GM12878 (cell line): ENCODE measurements at regions not wholly inside any gene's neighbourhood (a gene's known extent, or its start where the extent isn't known, plus 50 kb on each side); places are given as distances from the start of the nearest gene placed in this dataset.

ENCODE experiments used
- ATAC-seq: fragments of 200-7000 bp; cut with Tn5 transposase; 3 replicates; pipeline ENCODE4 v1.9.1; 2020; ENCODE audit warnings: mild to moderate bottlenecking, moderate library complexity
- BruUV-seq: library from RNA; stranded (reverse); fragments of 400-500 nt; replicated peaks from 2 replicates; lab custom pipeline; 2021; lab: Mats Ljungman, UMichigan
- CTCF ChIA-PET: fragments of 300-600 bp; sonication (Branson Sonifier 250); formaldehyde crosslinking; extraction: SDS; loops from one replicate; lab custom pipeline; 2021; ENCODE audit warnings: inconsistent platforms; lab: Yijun Ruan, JAX
- POLR2A ChIA-PET: fragments of 350-600 bp; formaldehyde crosslinking; extraction: SDS; loops from one replicate; lab custom pipeline; 2021; ENCODE audit warnings: inconsistent platforms; lab: Charles Lee
- RAD21 ChIA-PET: fragments of 300-600 bp; sonication (Branson Sonifier 250); formaldehyde crosslinking; loops from one replicate; lab custom pipeline; 2023; ENCODE audit warnings: antibody characterized with exemption; ENCODE audit not compliant: unreplicated experiment; lab: Charles Lee
- SMC1A ChIA-PET: fragments of 300-600 bp; sonication (Branson Sonifier 250); formaldehyde crosslinking; loops from one replicate; lab custom pipeline; 2023; ENCODE audit not compliant: unreplicated experiment, uncharacterized antibody; lab: Charles Lee
- DNase-seq: peaks from one replicate; pipeline ENCODE4 v3.0.0-alpha.2; 2011; ENCODE audit warnings: low read depth, low spot score
- FAIRE-seq: peaks from 3 replicates; lab custom pipeline; 2011; peaks lifted over from hg19 to GRCh38; lab: Jason Lieb, UNC
- H2AFZ ChIP-seq: 2 replicates; pipeline ENCODE4 v1.6.0; 2011; ENCODE audit warnings: low read depth, low read length, control low read depth; ENCODE audit not compliant: control insufficient read depth
- H3K27ac ChIP-seq: 2 replicates; pipeline ENCODE4 v1.5.1; 2011; ENCODE audit warnings: control low read depth; ENCODE audit not compliant: control insufficient read depth, insufficient read depth
- H3K27me3 ChIP-seq, 2 experiments: replicated peaks in 1 of 2; 2 replicates each; pipeline versions ENCODE4 v1.6.0 to v1.6.1; 2011; ENCODE audit warnings: low read length in 1 of 2; ENCODE audit not compliant: control insufficient read depth in 2 of 2, insufficient read depth in 2 of 2
- H3K36me3 ChIP-seq, 2 experiments: 2 replicates each; pipeline ENCODE4 v1.5.1; 2011; ENCODE audit warnings: low read length in 1 of 2; ENCODE audit not compliant: control insufficient read depth in 2 of 2, insufficient read depth in 2 of 2
- H3K4me1 ChIP-seq: 2 replicates; pipeline ENCODE4 v1.6.1; 2011; ENCODE audit warnings: mild to moderate bottlenecking, low read length, moderate library complexity, mixed read lengths; ENCODE audit not compliant: control insufficient read depth, insufficient read depth
- H3K4me2 ChIP-seq: 2 replicates; pipeline ENCODE4 v1.6.0; 2011; ENCODE audit warnings: control low read depth; ENCODE audit not compliant: control insufficient read depth, insufficient read depth
- H3K4me3 ChIP-seq: fragments of 200-600 bp; sonication (generic); 2 replicates; pipeline ENCODE4 v1.5.1; 2016
- H3K79me2 ChIP-seq: 2 replicates; pipeline ENCODE4 v1.6.0; 2011; ENCODE audit warnings: low read length; ENCODE audit not compliant: control insufficient read depth, insufficient read depth
- H3K9ac ChIP-seq: 2 replicates; pipeline ENCODE4 v1.8.0; 2011; ENCODE audit warnings: low read length, control low read depth, mixed read lengths; ENCODE audit not compliant: control insufficient read depth, insufficient read depth
- H3K9me3 ChIP-seq: replicated peaks from 3 replicates; pipeline ENCODE4 v1.5.1; 2011; ENCODE audit warnings: mild to moderate bottlenecking, low read length; ENCODE audit not compliant: control insufficient read depth, insufficient read depth
- H4K20me1 ChIP-seq: 2 replicates; pipeline ENCODE4 v1.6.0; 2011; ENCODE audit not compliant: control insufficient read depth, insufficient read depth
- BACH1 ChIP-seq: fragments of 450-650 bp; IDR thresholded peaks from 2 replicates; pipeline ENCODE4 v1.6.1; 2017; ENCODE audit warnings: mild to moderate bottlenecking, borderline replicate concordance
- ELK1 ChIP-seq: IDR thresholded peaks from 2 replicates; pipeline ENCODE4 v1.6.1; 2012; ENCODE audit warnings: low read depth, low read length, improper control_type of control experiment
- RAD21 ChIP-seq: IDR thresholded peaks from 2 replicates; pipeline ENCODE4 v1.6.1; 2011; ENCODE audit warnings: mild to moderate bottlenecking, low read depth, low read length, moderate library complexity; ENCODE audit not compliant: insufficient read depth
- SRF ChIP-seq, 2 experiments: IDR thresholded peaks; 2 replicates each; pipeline ENCODE4 v1.6.1; 2011; ENCODE audit warnings: low read depth in 2 of 2, low read length in 2 of 2, mild to moderate bottlenecking in 1 of 2, moderate library complexity in 1 of 2
- TARDBP ChIP-seq: IDR thresholded peaks from 2 replicates; pipeline ENCODE4 v1.6.1; 2016; ENCODE audit warnings: borderline replicate concordance
- TCF7 ChIP-seq: IDR thresholded peaks from 2 replicates; pipeline ENCODE4 v1.6.1; 2014; ENCODE audit warnings: antibody characterized with exemption, borderline replicate concordance
- WGBS: methylation state at CpG from one replicate; pipeline ENCODE4 v1.1.6; 2016; ENCODE audit warnings: low lambda C conversion rate; ENCODE audit not compliant: insufficient replicate concordance, insufficient coverage; ENCODE audit errors: missing lambda C conversion rate; 5-methylcytosine and 5-hydroxymethylcytosine counted together
- in situ Hi-C: fragments of 300-500 bp; cut with MboI; formaldehyde crosslinking; loops from 9 replicates; pipeline ENCODE4 v1.14.3; 2018; ENCODE audit warnings: mixed read lengths
- intact Hi-C: fragments of 100-400 bp; cut with micrococcal nuclease; formaldehyde crosslinking; loops from one replicate; pipeline ENCODE4 v1.14.2; 2022; ENCODE audit not compliant: unreplicated experiment

- H3K4me3 ChIP-seq: no peak overlapping the region
- no peaks in the 10 kb centered on the region for H3K4me1 ChIP-seq
- TF ChIP-seq SRF (IDR thresholded peaks at IDR 0.05; ENCODE audit: low read depth in 2 of 2, low read length in 2 of 2): no peak
- no peak for TF ChIP-seq ELK1
- peak; percentile 32; the same call in 1 of the 2 replicates for TF ChIP-seq RAD21
- TF ChIP-seq TARDBP: no peak
- no peak for FAIRE-seq
- H3K27ac ChIP-seq: no peak overlapping the region
- no peak for ATAC-seq
- no TSS peak for BruUV-seq
- ChIA-PET CTCF (interaction anchor here (0.9 to 1.4 kb wide), 2 partner anchors 140 to 515 kb away, joined by 4 to 8 read pairs; no protein-coding TSS in a partner anchor), RAD21 (interaction anchor here (1.0 kb wide), 1 partner anchor 516 kb away, joined by 4 read pairs; no protein-coding TSS in a partner anchor), POLR2A (no interaction called here), SMC1A (no interaction called here)
- 11% methylated on average over 5 of the region's 5 CpGs for WGBS
- in situ Hi-C loops: no loop called here
- intact Hi-C loops: no loop called here
- no peaks in the 10 kb centered on the region for H3K79me2 ChIP-seq
- no peak overlapping the region for H2AFZ ChIP-seq
- no peaks in the 10 kb centered on the region for H3K36me3 ChIP-seq
- H3K4me2 ChIP-seq: no peak overlapping the region
- no peaks in the 10 kb centered on the region for H4K20me1 ChIP-seq
- H3K9ac ChIP-seq: no peak overlapping the region
- H3K9me3 ChIP-seq: no peaks in the 10 kb centered on the region
- no peak for DNase-seq
- no peaks in the 10 kb centered on the region for H3K27me3 ChIP-seq
These were observed 776.1 kb downstream of the KCNJ2 start for GRCh38 chr17:70945386-70945785.

- ChIA-PET CTCF (no interaction called here), POLR2A (no interaction called here), RAD21 (no interaction called here), SMC1A (no interaction called here)
- no TSS peak for BruUV-seq
- DNase-seq (no peak), ATAC-seq (no peak), FAIRE-seq (no peak)
- no peak overlapping the region for H2AFZ ChIP-seq
- in situ Hi-C loops: no loop called here
- intact Hi-C loops: no loop called here
- H3K4me1 ChIP-seq: no peaks in the 10 kb centered on the region
- no peaks in the 10 kb centered on the region for H4K20me1 ChIP-seq
- H3K9ac ChIP-seq: no peak overlapping the region
- no peaks in the 10 kb centered on the region for H3K27me3 ChIP-seq
- H3K4me2 ChIP-seq: no peak overlapping the region
- 14% methylated on average over 2 of the region's 2 CpGs for WGBS
- no peaks in the 10 kb centered on the region for H3K36me3 ChIP-seq
- H3K9me3 ChIP-seq: no peaks in the 10 kb centered on the region
- no peak overlapping the region for H3K27ac ChIP-seq
- no peaks in the 10 kb centered on the region for H3K79me2 ChIP-seq
- no peak overlapping the region for H3K4me3 ChIP-seq
- TF ChIP-seq BACH1 (no peak), TCF7 (no peak)
These were observed 777.9 kb downstream of the KCNJ2 start for GRCh38 chr17:70947215-70947614.
